ENCODE measurements at regions not wholly inside any gene's neighbourhood (a gene's known extent, or its start where the extent isn't known, plus 50 kb on each side); places are given as distances from the start of the nearest gene placed in this dataset.

- no peak for TF ChIP-seq EZH2 (IDR thresholded peaks at IDR 0.05)
- no peak for TF ChIP-seq CTCF (IDR thresholded peaks at IDR 0.05)
Observed at GRCh38 chr20:61066526-61066925, 185.5 kb upstream of the CDH4 start.
